Smooth muscle cell (in vitro differentiated cells): ENCODE measurements at regions not wholly inside any gene's neighbourhood (a gene's known extent, or its start where the extent isn't known, plus 50 kb on each side); places are given as distances from the start of the nearest gene placed in this dataset.
"Not testable (repeated sequence)": the region's sequence is repeated elsewhere in the genome, so short reads cannot be mapped to it uniquely, and the experiment has no call there.

Source experiments
- DNase-seq: peaks from one replicate; lab custom pipeline; 2025; ENCODE audit not compliant: unreplicated experiment; lab: John Stamatoyannopoulos, UW
- H2AFZ ChIP-seq: fragments of 200-600 bp; sonication (generic); 2 replicates; pipeline ENCODE4 v1.6.0; 2016; ENCODE audit warnings: antibody characterized with exemption, low read depth, mild to moderate bottlenecking
- H3F3A ChIP-seq: fragments of 200-600 bp; sonication (generic); 2 replicates; pipeline ENCODE4 v1.6.0; 2017; ENCODE audit warnings: antibody characterized with exemption, low read depth
- H3K27ac ChIP-seq: fragments of 200-600 bp; sonication (generic); 2 replicates; pipeline ENCODE4 v1.5.1; 2016; ENCODE audit warnings: low read depth, mild to moderate bottlenecking
- H3K27me3 ChIP-seq: fragments of 200-600 bp; sonication (generic); 2 replicates; pipeline ENCODE4 v1.6.1; 2016; ENCODE audit warnings: low read depth, mild to moderate bottlenecking
- H3K36me3 ChIP-seq: fragments of 200-600 bp; sonication (generic); 2 replicates; pipeline ENCODE4 v1.5.1; 2016; ENCODE audit warnings: low read depth
- H3K4me1 ChIP-seq: fragments of 200-600 bp; sonication (generic); 2 replicates; pipeline ENCODE4 v1.5.1; 2016; ENCODE audit warnings: low read depth
- H3K4me2 ChIP-seq: fragments of 200-600 bp; sonication (generic); 2 replicates; pipeline ENCODE4 v1.6.0; 2016; ENCODE audit warnings: mild to moderate bottlenecking
- H3K4me3 ChIP-seq: fragments of 200-600 bp; sonication (generic); 2 replicates; pipeline ENCODE4 v1.5.1; 2016; ENCODE audit warnings: mild to moderate bottlenecking
- H3K79me2 ChIP-seq: fragments of 200-600 bp; sonication (generic); 2 replicates; pipeline ENCODE4 v1.6.0; 2016; ENCODE audit warnings: low read depth, mild to moderate bottlenecking
- H3K9ac ChIP-seq: fragments of 200-600 bp; sonication (generic); 2 replicates; pipeline ENCODE4 v1.6.0; 2016; ENCODE audit warnings: low read depth
- H3K9me3 ChIP-seq: fragments of 200-600 bp; sonication (generic); replicated peaks from 2 replicates; pipeline ENCODE4 v1.5.1; 2016; ENCODE audit warnings: low read depth
- H4K20me1 ChIP-seq: fragments of 200-600 bp; sonication (generic); 2 replicates; pipeline ENCODE4 v1.6.0; 2016; ENCODE audit warnings: low read depth
- CTCF ChIP-seq: fragments of 200-600 bp; sonication (generic); IDR thresholded peaks from 2 replicates; pipeline ENCODE4 v1.5.1; 2017; ENCODE audit warnings: borderline replicate concordance, mild to moderate bottlenecking, antibody characterized with exemption; ENCODE audit not compliant: insufficient read depth, poor library complexity, severe bottlenecking
- WGBS: methylation state at CpG from one replicate; pipeline ENCODE4 v1.1.7; 2016; ENCODE audit warnings: low lambda C conversion rate; 5-methylcytosine and 5-hydroxymethylcytosine counted together

GRCh38 chr5:25662610-25663009, 1017.8 kb upstream of the CDH10 start:
- Histone ChIP-seq H4K20me1 (no peaks in the 10 kb centered on the region), H3K4me3 (no peak overlapping the region), H3K4me2 (no peak overlapping the region), H3K9me3 (peaks cover 8% of the 10 kb centered on the region), H3K27me3 (no peaks in the 10 kb centered on the region), H3F3A (no peaks in the 10 kb centered on the region), H3K9ac (no peak overlapping the region), H3K36me3 (no peaks in the 10 kb centered on the region), H3K4me1 (no peaks in the 10 kb centered on the region), H3K79me2 (no peaks in the 10 kb centered on the region), H2AFZ (no peak overlapping the region), H3K27ac (no peak overlapping the region)
- 86% methylated on average over 2 of the region's 2 CpGs for WGBS
- no peak for DNase-seq
- TF ChIP-seq CTCF, result no peak

DNA sequence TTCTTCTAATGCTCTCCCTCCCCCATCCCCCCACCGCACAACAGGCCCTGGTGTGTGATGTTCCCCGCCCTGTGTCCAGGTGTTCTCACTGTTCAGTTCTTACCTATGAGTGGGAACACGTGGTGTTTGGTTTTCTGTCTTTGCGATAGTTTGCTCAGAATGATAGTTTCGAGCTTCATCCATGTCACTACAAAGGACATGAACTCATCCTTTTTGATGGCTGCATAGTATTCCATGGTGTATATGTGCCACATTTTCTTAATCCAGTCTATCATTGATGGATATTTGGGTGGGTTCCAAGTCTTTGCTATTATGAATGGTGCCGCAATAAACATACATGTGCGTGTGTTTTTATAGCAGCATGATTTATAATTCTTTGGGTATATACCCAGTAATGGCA, 1005.5 kb upstream of the CDH10 start:
- H3K27me3 ChIP-seq, H3K4me1 ChIP-seq, H3K9ac ChIP-seq, H3K4me3 ChIP-seq, H4K20me1 ChIP-seq, H3K79me2 ChIP-seq, H3K9me3 ChIP-seq, H3K36me3 ChIP-seq, H3K4me2 ChIP-seq, H3F3A ChIP-seq, H3K27ac ChIP-seq, DNase-seq, H2AFZ ChIP-seq: not testable (repeated sequence)
- WGBS, result 96% methylated on average over 7 of the region's 7 CpGs

DNA sequence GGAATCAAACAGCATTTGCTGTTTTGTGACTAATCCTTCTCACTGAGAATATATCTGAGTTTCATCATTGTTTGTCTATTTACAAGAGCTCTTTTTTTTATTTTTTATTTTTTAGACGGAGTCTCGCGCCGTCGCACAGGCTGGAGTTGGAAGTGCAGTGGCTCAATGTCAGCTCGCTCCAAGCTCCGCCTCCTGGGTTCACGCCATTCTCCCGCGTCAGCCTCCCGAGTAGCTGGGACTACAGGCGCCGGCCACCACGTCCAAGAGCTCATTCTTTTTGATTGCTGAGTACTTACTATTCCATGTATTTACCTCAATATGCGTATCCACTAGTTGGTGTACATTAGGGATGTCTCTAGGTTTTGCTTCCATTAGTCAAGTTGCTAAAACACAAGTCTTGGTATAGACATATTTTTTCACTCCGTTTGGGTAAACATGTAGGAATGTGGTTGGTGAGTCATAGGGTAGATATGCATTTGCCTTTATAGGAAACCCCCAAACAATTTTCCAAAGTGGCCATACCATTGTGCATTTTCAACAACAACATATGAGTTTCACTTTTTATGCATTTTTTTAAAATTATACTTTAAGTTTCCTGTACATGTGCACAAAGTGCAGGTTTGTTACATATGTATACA, 1005.0 kb upstream of the CDH10 start:
- H3K27me3 ChIP-seq, result no peaks in the 10 kb centered on the region
- no peaks in the 10 kb centered on the region for H3K4me1 ChIP-seq
- H3K27ac ChIP-seq, result no peak overlapping the region
- TF ChIP-seq CTCF, result no peak
- H3K9me3 ChIP-seq, result no peaks in the 10 kb centered on the region
- no peak overlapping the region for H3K4me3 ChIP-seq
- no peak overlapping the region for H2AFZ ChIP-seq
- H3K79me2 ChIP-seq, result no peaks in the 10 kb centered on the region
- H3K9ac ChIP-seq, result no peak overlapping the region
- H3K4me2 ChIP-seq, result no peak overlapping the region
- 93% methylated on average over 16 of the region's 16 CpGs for WGBS
- H4K20me1 ChIP-seq, result no peaks in the 10 kb centered on the region
- H3F3A ChIP-seq, result no peaks in the 10 kb centered on the region
- no peak for DNase-seq
- H3K36me3 ChIP-seq, result no peaks in the 10 kb centered on the region

DNA sequence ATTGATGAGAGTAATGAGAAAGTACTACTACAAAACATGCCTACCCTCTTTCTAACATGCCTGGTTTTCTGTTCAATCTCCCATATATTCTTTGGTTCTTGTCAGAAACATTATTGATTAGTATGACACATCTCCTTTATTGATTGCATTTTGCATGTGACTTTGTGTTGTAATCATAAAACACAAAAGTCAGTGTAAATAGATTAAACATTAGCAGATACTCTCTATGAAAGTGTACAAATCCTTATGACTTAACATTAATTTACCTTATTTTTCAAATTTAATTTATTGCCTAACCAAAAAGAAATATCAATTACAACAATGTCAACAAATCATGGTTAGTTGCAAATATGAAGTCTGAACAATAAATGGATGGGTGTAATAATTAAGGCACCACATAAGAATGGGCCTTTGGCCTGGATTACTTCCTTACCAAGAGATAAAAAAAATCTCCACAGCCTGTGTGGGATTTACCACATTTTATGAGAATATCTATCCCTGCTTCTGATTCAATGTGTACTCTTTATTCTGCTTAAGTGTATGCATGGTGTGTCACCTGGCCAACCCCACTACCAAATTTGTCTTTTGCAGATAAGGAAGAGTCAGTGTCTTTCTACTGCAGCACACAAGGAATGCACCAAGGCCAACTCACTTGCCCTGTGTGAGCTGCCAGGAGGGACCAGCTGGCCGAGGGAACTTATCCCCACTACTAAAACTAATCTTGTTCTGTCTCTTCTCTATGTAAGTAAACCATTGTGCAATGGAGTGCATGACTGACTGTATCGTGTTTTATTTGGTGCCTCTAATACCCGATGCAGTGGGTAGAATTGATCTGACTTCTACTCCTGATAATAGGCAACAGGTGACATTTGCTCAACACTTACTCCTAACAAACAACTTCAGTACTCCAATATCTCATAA, 1001.9 kb upstream of the CDH10 start:
- Histone ChIP-seq H3K4me3 (no peak overlapping the region), H3K4me2 (no peak overlapping the region), H3K27ac (no peak overlapping the region), H3K9me3 (no peaks in the 10 kb centered on the region), H3K79me2 (no peaks in the 10 kb centered on the region), H3K27me3 (no peaks in the 10 kb centered on the region), H3K36me3 (no peaks in the 10 kb centered on the region), H3K9ac (no peak overlapping the region), H2AFZ (no peak overlapping the region), H4K20me1 (no peaks in the 10 kb centered on the region), H3F3A (no peaks in the 10 kb centered on the region), H3K4me1 (no peaks in the 10 kb centered on the region)
- TF ChIP-seq CTCF, result no peak
- DNase-seq, result no peak
- WGBS, result 77% methylated on average over 3 of the region's 3 CpGs
